HFFc6 (cell line): ENCODE measurements at regions not wholly inside any gene's neighbourhood (a gene's known extent, or its start where the extent isn't known, plus 50 kb on each side); places are given as distances from the start of the nearest gene placed in this dataset.
"Not testable (repeated sequence)": the region's sequence is repeated elsewhere in the genome, so short reads cannot be mapped to it uniquely, and the experiment has no call there.

Experiments
- DNase-seq: peaks from one replicate; pipeline ENCODE4 v3.0.0-alpha.2; 2018
- H3K27ac Mint-ChIP-seq: 2 replicates; pipeline ENCODE4 v1.8.0; 2020; ENCODE audit warnings: mild to moderate bottlenecking, mixed read lengths
- H3K27me3 Mint-ChIP-seq: 2 replicates; pipeline ENCODE4 v1.8.0; 2021; ENCODE audit warnings: mild to moderate bottlenecking, moderate library complexity, mixed read lengths; ENCODE audit not compliant: insufficient read depth
- H3K36me3 Mint-ChIP-seq: 2 replicates; pipeline ENCODE4 v1.8.0; 2021; ENCODE audit warnings: low read depth, mixed read lengths
- H3K4me1 Mint-ChIP-seq: 2 replicates; pipeline ENCODE4 v1.8.0; 2020; ENCODE audit warnings: low read depth, mixed read lengths
- H3K4me3 Mint-ChIP-seq: 2 replicates; pipeline ENCODE4 v1.8.0; 2020; ENCODE audit warnings: mild to moderate bottlenecking, moderate library complexity, mixed read lengths
- H3K9me3 Mint-ChIP-seq: 2 replicates; pipeline ENCODE4 v1.8.0; 2020; ENCODE audit warnings: mild to moderate bottlenecking, mixed read lengths
- TF ChIP-seq, protein P1 (sequence below): fragments of 200-600 bp; sonication (generic); IDR thresholded peaks from 2 replicates; pipeline ENCODE4 v1.5.0; 2021; ENCODE audit warnings: antibody characterized with exemption, mild to moderate bottlenecking

DNA sequence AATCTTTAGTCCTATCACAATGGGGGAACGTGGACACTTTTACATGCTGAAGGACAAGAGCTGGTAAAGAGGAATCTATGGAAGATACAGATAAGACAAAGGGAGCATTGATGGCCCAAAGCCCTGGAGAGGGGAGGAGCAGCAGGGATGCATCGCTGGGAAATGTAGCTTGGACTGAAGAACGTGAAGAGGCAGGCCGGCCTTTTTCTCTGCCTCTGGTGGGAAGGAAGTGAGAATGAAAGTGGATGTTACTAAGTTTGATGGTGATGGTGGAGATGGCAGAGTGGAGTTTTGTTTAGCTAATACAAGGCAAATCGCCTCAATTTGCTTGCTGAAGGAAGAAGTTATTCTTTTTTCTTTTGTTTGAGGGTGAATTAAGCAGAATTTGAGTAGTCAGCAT lies 124.6 kb upstream of the TAF11L2 start:
- no peaks in the 10 kb centered on the region for H3K36me3 Mint-ChIP-seq
- no peak for DNase-seq
- peaks cover 28% of the 10 kb centered on the region for H3K4me1 Mint-ChIP-seq
- no peak overlapping the region for H3K4me3 Mint-ChIP-seq
- TF ChIP-seq, protein P1, sequence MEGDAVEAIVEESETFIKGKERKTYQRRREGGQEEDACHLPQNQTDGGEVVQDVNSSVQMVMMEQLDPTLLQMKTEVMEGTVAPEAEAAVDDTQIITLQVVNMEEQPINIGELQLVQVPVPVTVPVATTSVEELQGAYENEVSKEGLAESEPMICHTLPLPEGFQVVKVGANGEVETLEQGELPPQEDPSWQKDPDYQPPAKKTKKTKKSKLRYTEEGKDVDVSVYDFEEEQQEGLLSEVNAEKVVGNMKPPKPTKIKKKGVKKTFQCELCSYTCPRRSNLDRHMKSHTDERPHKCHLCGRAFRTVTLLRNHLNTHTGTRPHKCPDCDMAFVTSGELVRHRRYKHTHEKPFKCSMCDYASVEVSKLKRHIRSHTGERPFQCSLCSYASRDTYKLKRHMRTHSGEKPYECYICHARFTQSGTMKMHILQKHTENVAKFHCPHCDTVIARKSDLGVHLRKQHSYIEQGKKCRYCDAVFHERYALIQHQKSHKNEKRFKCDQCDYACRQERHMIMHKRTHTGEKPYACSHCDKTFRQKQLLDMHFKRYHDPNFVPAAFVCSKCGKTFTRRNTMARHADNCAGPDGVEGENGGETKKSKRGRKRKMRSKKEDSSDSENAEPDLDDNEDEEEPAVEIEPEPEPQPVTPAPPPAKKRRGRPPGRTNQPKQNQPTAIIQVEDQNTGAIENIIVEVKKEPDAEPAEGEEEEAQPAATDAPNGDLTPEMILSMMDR, result no peak
- H3K27me3 Mint-ChIP-seq, result peaks cover 7% of the 10 kb centered on the region
- no peak overlapping the region for H3K27ac Mint-ChIP-seq
- H3K9me3 Mint-ChIP-seq, result no peaks in the 10 kb centered on the region

DNA sequence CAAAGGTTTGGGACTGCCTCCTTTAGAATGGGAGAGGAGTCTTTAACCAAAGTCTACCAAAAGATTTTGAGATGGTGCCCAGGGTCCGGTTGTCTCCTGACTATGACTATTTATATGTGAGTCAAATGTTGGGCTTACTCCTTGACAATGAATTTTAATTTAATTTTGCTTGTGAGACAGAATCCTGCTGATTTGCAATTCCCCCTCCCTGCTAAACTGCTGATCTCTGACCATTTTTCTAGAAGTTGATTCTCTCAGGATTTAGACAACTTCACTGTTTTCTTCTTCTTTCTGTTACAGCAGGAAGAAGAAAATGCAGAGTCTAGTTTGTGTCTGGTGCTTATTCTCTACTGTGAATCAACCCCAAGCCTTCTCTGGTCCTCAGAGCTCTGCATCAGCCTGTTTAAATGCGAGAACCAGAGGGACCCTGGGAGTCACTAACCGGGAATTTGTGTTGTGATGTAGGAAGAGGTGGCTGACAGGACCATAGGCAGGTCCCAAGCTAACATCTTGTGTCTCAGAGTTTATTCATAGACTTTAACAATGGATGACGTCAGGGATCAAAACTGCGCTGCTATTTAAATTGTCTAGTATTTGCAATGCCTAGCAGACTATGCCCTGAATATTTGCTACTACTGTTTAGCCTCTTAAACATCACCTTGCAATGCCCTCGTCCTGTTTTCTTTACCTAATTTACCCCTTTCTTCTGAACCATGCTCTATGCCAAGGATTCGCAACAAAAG lies 124.0 kb upstream of the TAF11L2 start:
- no peak for DNase-seq
- H3K27ac Mint-ChIP-seq, result no peak overlapping the region
- TF ChIP-seq, protein P1, result no peak
- H3K4me3 Mint-ChIP-seq, result no peak overlapping the region
- H3K36me3 Mint-ChIP-seq, result no peaks in the 10 kb centered on the region
- peaks cover 34% of the 10 kb centered on the region for H3K4me1 Mint-ChIP-seq
- no peaks in the 10 kb centered on the region for H3K9me3 Mint-ChIP-seq
- H3K27me3 Mint-ChIP-seq, result peaks cover 7% of the 10 kb centered on the region

DNA sequence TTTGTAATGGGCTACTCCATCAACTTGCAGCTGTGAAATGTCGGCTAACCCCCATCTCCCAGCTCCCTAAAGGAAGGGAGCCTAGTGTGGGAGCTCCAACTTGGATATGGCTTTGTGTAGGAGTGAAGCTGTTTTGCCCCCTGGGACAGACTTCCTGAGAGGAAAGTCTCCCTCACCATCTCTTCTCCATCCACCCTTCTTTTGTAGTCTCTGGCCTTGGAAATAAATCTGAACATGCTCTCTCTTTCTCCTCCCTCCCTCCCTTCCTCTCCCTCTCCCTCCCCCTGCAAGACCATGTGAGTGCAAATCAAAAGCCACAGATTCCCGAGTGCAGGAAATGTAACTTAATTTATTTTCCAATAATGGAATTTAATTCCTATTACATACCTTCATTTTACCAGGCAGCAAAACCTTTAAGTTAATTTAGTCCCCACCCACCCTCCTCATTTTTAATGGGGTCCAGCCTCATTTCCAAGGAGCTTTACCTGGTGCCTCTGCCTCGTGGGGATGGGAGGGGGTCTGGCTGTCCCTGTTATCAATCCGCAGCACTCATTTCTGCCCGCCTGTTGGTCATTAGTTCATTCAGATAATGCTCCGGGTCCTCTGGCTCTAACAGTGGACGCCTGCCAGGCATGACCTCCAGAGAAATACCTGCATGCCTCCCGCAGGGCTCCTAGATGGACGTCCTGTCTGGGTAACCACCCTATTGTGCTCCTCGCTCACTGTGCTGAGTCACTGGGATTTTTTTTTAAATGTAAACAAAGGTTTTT lies 122.9 kb upstream of the TAF11L2 start:
- Mint-ChIP-seq H3K4me3 (peak overlapping the region; percentile 64; the same call in 1 of the 2 replicates), H3K9me3 (no peaks in the 10 kb centered on the region), H3K4me1 (peaks cover 46% of the 10 kb centered on the region), H3K36me3 (no peaks in the 10 kb centered on the region), H3K27ac (peak overlapping the region; percentile 67), H3K27me3 (peaks cover 7% of the 10 kb centered on the region)
- DNase-seq, result no peak
- TF ChIP-seq, protein P1, result no peak

DNA sequence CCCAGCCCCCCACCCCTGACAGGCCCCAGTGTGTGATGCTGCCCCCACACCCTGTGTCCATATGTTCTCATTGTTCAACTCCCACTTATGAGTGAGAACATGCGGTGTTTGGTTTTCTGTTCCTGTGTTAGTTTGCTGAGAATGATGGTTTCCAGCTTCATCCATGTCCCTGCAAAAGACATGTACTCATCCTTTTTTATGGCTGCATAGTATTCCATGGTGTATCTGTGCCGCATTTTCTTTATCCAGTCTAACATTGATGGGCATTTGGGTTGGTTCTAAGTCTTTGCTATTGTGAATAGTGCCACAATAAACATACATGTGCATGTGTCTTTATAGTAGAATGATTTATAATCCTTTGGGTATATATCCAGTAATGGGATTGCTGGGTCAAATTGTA lies 122.1 kb upstream of the TAF11L2 start:
- DNase-seq, H3K4me3 Mint-ChIP-seq: not testable (repeated sequence)

DNA sequence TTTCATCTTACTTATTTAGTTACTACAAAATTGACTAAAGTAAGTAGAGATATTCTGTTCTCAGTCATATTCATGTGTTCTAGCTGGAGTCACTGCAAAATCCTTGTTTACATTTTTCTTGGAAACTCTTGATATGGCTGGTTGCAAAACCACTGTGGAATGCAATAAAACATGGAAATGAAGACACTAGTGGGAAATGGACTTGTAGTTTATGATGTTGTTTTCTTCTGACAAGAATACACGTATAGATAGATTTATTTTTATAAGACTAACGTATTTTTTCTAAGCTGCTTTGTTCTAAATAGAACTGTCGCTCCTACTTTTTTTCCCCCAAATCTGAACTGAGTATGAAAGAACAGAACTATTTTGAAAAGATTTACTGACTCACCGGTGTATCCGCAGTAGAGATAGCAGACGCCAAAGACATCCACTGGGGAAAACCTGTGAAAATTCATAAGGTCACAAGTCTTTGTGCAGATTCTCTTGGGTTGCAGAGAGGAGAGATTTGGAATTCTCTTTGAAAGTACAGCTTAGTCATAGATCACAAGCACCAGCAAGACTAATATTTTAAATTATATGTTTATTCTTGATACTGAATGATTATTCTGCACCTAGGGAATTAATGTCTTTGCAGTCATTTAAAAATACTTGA lies 119.6 kb upstream of the TAF11L2 start:
- no peaks in the 10 kb centered on the region for H3K36me3 Mint-ChIP-seq
- TF ChIP-seq, protein P1, result no peak
- H3K9me3 Mint-ChIP-seq, result no peaks in the 10 kb centered on the region
- H3K4me3 Mint-ChIP-seq, result peak overlapping the region; percentile 44
- DNase-seq, result peak; percentile 57
- peaks cover 5% of the 10 kb centered on the region for H3K27me3 Mint-ChIP-seq
- H3K27ac Mint-ChIP-seq, result peak overlapping the region; percentile 37
- H3K4me1 Mint-ChIP-seq, result peaks cover 68% of the 10 kb centered on the region

More for the DNA sequence above, 122.1 kb upstream of the TAF11L2 start:
- not testable (repeated sequence) for H3K27me3 Mint-ChIP-seq, H3K27ac Mint-ChIP-seq, H3K36me3 Mint-ChIP-seq, H3K9me3 Mint-ChIP-seq
- H3K4me1 Mint-ChIP-seq, result peaks cover 53% of the 10 kb centered on the region
